Breast epithelium (tissue), 3 donors: ENCODE measurements at regions not wholly inside any gene's neighbourhood (a gene's known extent, or its start where the extent isn't known, plus 50 kb on each side); places are given as distances from the start of the nearest gene placed in this dataset.

Experiments
- CTCF ChIP-seq, 3 donors: fragments of 450-650 bp; IDR thresholded peaks; one replicate each; pipeline ENCODE4 v1.5.1; 2016 to 2017; ENCODE audit warnings: antibody characterized with exemption in 3 of 3, mild to moderate bottlenecking in 3 of 3, moderate library complexity in 3 of 3
- POLR2A ChIP-seq: fragments of 450-650 bp; IDR thresholded peaks from one replicate; pipeline ENCODE4 v1.6.1; 2016; ENCODE audit warnings: antibody characterized with exemption, mild to moderate bottlenecking, moderate library complexity

- TF ChIP-seq CTCF (IDR thresholded peaks at IDR 0.05) (no peak), POLR2A (no peak)
Measured at GRCh38 chr13:50712456-50712855, 131.0 kb downstream of the DLEU7 start.
